ENCODE measurements at regions not wholly inside any gene's neighbourhood (a gene's known extent, or its start where the extent isn't known, plus 50 kb on each side); places are given as distances from the start of the nearest gene placed in this dataset.

DNA sequence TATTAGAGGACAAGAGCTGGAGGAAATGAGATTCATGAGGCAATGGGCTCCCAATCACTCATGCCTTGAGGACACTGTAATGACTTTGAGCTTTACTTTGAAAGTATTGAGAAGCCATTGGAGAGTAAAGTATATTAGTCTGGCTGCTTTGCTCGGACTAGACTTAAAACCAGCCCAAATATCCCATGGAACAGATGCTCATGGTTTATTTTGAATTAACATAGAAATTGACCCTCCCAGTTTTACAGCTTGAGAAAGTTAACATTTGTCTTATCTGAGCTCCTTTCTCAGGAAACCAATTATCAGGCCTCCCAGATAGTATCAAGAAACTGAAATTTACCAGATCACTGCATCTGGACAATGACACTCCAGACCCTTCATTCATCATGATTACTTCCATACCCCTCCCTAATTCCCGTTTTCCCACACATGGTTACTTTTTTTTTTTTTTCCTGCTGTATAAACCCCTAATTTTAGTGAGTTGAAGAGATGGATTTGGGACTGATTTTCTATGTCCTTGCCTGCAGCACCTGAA is 270.8 kb upstream of the SMIM30 start:
- Mint-ChIP-seq H3K9me3 (ENCODE audit: unreplicated experiment) (peaks cover 22% of the 10 kb centered on the region), H3K4me3 (ENCODE audit: unreplicated experiment) (no peak overlapping the region), H3K27ac (ENCODE audit: low read depth, unreplicated experiment) (no peak overlapping the region), H3K27me3 (ENCODE audit: insufficient read depth, unreplicated experiment) (no peaks in the 10 kb centered on the region), H3K36me3 (ENCODE audit: insufficient read depth, unreplicated experiment) (no peaks in the 10 kb centered on the region), H3K4me1 (ENCODE audit: insufficient read depth, unreplicated experiment) (peaks cover 2% of the 10 kb centered on the region)
- POLR2A ChIA-PET, result no interaction called here
- no peak for DNase-seq (ENCODE audit: unreplicated experiment)
- CTCF ChIA-PET, result interaction anchor here (0.6 to 0.8 kb wide), 4 partner anchors 15 to 743 kb away, joined by 3 read pairs; no protein-coding TSS in a partner anchor
- BruUV-seq (replicated peaks), result no TSS peak
- intact Hi-C loops (cut with micrococcal nuclease), result no loop called here
- TF ChIP-seq, protein P1, sequence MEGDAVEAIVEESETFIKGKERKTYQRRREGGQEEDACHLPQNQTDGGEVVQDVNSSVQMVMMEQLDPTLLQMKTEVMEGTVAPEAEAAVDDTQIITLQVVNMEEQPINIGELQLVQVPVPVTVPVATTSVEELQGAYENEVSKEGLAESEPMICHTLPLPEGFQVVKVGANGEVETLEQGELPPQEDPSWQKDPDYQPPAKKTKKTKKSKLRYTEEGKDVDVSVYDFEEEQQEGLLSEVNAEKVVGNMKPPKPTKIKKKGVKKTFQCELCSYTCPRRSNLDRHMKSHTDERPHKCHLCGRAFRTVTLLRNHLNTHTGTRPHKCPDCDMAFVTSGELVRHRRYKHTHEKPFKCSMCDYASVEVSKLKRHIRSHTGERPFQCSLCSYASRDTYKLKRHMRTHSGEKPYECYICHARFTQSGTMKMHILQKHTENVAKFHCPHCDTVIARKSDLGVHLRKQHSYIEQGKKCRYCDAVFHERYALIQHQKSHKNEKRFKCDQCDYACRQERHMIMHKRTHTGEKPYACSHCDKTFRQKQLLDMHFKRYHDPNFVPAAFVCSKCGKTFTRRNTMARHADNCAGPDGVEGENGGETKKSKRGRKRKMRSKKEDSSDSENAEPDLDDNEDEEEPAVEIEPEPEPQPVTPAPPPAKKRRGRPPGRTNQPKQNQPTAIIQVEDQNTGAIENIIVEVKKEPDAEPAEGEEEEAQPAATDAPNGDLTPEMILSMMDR (IDR thresholded peaks at IDR 0.05; ENCODE audit: unreplicated experiment), result no peak

DNA sequence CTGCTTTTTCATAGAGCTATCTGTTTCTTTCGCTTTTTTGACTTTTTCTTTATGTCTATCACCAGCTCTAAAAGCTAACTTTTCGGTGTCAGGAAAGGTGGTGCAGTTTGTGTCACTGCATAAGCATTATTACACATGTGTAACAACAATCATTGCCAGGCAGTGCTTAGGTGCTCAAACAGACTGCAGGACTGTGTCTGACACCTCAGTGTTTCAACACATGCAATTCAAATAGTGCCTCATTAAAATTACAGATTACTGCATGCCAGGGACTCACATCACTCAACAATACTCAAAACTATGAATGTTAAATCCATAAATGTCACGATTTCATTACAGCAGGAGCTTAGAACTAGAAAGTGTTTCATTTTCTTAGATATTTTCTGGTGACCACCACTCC is 265.3 kb upstream of the SMIM30 start:
- DNase-seq (ENCODE audit: unreplicated experiment), result no peak
- intact Hi-C loops (cut with micrococcal nuclease), result no loop called here
- Mint-ChIP-seq H3K4me3 (ENCODE audit: unreplicated experiment) (no peak overlapping the region), H3K4me1 (ENCODE audit: insufficient read depth, unreplicated experiment) (peaks cover 7% of the 10 kb centered on the region), H3K36me3 (ENCODE audit: insufficient read depth, unreplicated experiment) (no peaks in the 10 kb centered on the region), H3K9me3 (ENCODE audit: unreplicated experiment) (peaks cover 4% of the 10 kb centered on the region), H3K27ac (ENCODE audit: low read depth, unreplicated experiment) (no peak overlapping the region), H3K27me3 (ENCODE audit: insufficient read depth, unreplicated experiment) (no peaks in the 10 kb centered on the region)
- no TSS peak for BruUV-seq (replicated peaks)
- TF ChIP-seq, protein P1 (IDR thresholded peaks at IDR 0.05; ENCODE audit: unreplicated experiment), result no peak
- ChIA-PET POLR2A (no interaction called here), CTCF (interaction anchor here (0.6 to 1.3 kb wide), 4 partner anchors 20 to 534 kb away, joined by 3 read pairs; no protein-coding TSS in a partner anchor)

DNA sequence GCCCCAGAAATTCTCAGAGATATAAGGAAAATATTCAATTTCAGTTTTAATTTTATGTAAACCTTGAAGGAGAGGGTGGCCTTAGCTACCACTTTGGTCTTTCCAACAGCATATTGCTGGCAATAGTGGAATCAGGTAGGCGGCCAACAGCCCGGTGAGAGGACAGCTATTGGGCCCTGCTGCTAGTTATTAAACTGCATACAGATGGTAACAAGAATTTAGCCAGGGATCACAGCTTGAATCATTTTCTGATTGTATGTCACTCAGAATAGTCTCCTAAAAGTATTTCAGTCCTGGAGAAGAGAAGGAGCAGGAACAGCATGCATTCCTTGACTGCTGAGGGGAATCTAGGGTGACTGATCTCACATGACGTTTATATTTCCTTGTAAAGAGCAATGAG is 261.4 kb upstream of the SMIM30 start:
- ChIA-PET CTCF (interaction anchor here (0.6 kb wide), 1 partner anchor 40 kb away, joined by 3 read pairs; no protein-coding TSS in a partner anchor), POLR2A (interaction anchor here (0.7 kb wide), 1 partner anchor 8 kb away, joined by 3 read pairs; no protein-coding TSS in a partner anchor)
- TF ChIP-seq, protein P1 (IDR thresholded peaks at IDR 0.05; ENCODE audit: unreplicated experiment), result no peak
- Mint-ChIP-seq H3K27me3 (ENCODE audit: insufficient read depth, unreplicated experiment) (no peaks in the 10 kb centered on the region), H3K9me3 (ENCODE audit: unreplicated experiment) (no peaks in the 10 kb centered on the region), H3K36me3 (ENCODE audit: insufficient read depth, unreplicated experiment) (peaks cover 5% of the 10 kb centered on the region), H3K4me3 (ENCODE audit: unreplicated experiment) (no peak overlapping the region), H3K27ac (ENCODE audit: low read depth, unreplicated experiment) (no peak overlapping the region), H3K4me1 (ENCODE audit: insufficient read depth, unreplicated experiment) (peaks cover 7% of the 10 kb centered on the region)
- BruUV-seq (replicated peaks), result no TSS peak
- intact Hi-C loops (cut with micrococcal nuclease), result no loop called here
- DNase-seq (ENCODE audit: unreplicated experiment), result no peak

DNA sequence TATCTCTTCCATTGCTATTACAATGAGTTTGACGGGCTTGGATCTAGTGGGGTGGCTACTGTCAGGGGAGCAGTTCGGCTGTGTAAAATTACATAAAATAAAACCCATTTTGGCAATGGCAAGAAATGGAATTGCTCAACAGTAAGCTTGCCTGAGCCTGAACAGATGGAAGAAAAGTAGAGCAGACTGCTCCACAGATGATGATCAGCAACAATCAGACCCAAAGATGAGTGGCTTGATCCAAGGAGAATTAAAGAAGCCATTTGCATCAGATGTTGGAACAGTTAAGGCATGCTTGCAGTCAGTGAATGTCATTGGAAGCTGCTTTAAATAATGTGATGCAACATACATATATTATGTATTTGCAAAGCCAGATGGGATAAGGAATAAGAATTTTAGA is 256.6 kb upstream of the SMIM30 start:
- no peaks in the 10 kb centered on the region for H3K4me1 Mint-ChIP-seq (ENCODE audit: insufficient read depth, unreplicated experiment)
- BruUV-seq (replicated peaks), result no TSS peak
- DNase-seq (ENCODE audit: unreplicated experiment), result no peak

More for the DNA sequence above, 256.6 kb upstream of the SMIM30 start:
- no peak overlapping the region for H3K27ac Mint-ChIP-seq (ENCODE audit: low read depth, unreplicated experiment)
- ChIA-PET CTCF (interaction anchor here (1.2 kb wide), 1 partner anchor 215 kb away, joined by 4 read pairs; no protein-coding TSS in a partner anchor), POLR2A (no interaction called here)
- intact Hi-C loops (cut with micrococcal nuclease), result no loop called here
- H3K36me3 Mint-ChIP-seq (ENCODE audit: insufficient read depth, unreplicated experiment), result peaks cover 5% of the 10 kb centered on the region
- H3K27me3 Mint-ChIP-seq (ENCODE audit: insufficient read depth, unreplicated experiment), result no peaks in the 10 kb centered on the region
- TF ChIP-seq, protein P1 (IDR thresholded peaks at IDR 0.05; ENCODE audit: unreplicated experiment), result no peak
- H3K4me3 Mint-ChIP-seq (ENCODE audit: unreplicated experiment), result no peak overlapping the region
- no peaks in the 10 kb centered on the region for H3K9me3 Mint-ChIP-seq (ENCODE audit: unreplicated experiment)
